Endothelial cell (in vitro differentiated cells): ENCODE measurements at regions not wholly inside any gene's neighbourhood (a gene's known extent, or its start where the extent isn't known, plus 50 kb on each side); places are given as distances from the start of the nearest gene placed in this dataset.

Experiments used
- DNase-seq: peaks from one replicate; pipeline ENCODE4 v3.0.0; 2021; ENCODE audit warnings: low spot score
- H3K27ac Mint-ChIP-seq: one replicate; pipeline ENCODE4 v1.8.0; 2021; ENCODE audit warnings: mixed read lengths, inconsistent platforms; ENCODE audit not compliant: unreplicated experiment
- H3K27me3 Mint-ChIP-seq: one replicate; pipeline ENCODE4 v1.8.0; 2021; ENCODE audit warnings: mild to moderate bottlenecking, moderate library complexity, mixed read lengths, inconsistent platforms; ENCODE audit not compliant: unreplicated experiment
- H3K36me3 Mint-ChIP-seq: one replicate; pipeline ENCODE4 v1.8.0; 2021; ENCODE audit warnings: mild to moderate bottlenecking, low read depth, mixed read lengths, inconsistent platforms; ENCODE audit not compliant: unreplicated experiment
- H3K4me1 Mint-ChIP-seq: one replicate; pipeline ENCODE4 v1.8.0; 2021; ENCODE audit warnings: mild to moderate bottlenecking, mixed read lengths, inconsistent platforms; ENCODE audit not compliant: unreplicated experiment
- H3K4me3 Mint-ChIP-seq: one replicate; pipeline ENCODE4 v1.8.0; 2021; ENCODE audit warnings: mild to moderate bottlenecking, mixed read lengths, inconsistent platforms; ENCODE audit not compliant: unreplicated experiment
- H3K9me3 Mint-ChIP-seq: one replicate; pipeline ENCODE4 v1.8.0; 2021; ENCODE audit warnings: mixed read lengths, inconsistent platforms; ENCODE audit not compliant: unreplicated experiment
- CTCF ChIP-seq: fragments of 200-600 bp; sonication (generic); IDR thresholded peaks from one replicate; pipeline ENCODE4 v1.5.0; 2021; ENCODE audit warnings: antibody characterized with exemption; ENCODE audit not compliant: unreplicated experiment

GRCh38 chr4:157423526-157424020 lies 203.0 kb downstream of the GRIA2 start:
- DNase-seq, result no peak
- Mint-ChIP-seq H3K4me1 (no peaks in the 10 kb centered on the region), H3K27ac (no peak overlapping the region), H3K27me3 (no peaks in the 10 kb centered on the region), H3K9me3 (no peaks in the 10 kb centered on the region), H3K4me3 (no peak overlapping the region), H3K36me3 (no peaks in the 10 kb centered on the region)
- TF ChIP-seq CTCF, result no peak

- TF ChIP-seq CTCF, result no peak
- Mint-ChIP-seq H3K27ac (no peak overlapping the region), H3K27me3 (no peaks in the 10 kb centered on the region), H3K36me3 (no peaks in the 10 kb centered on the region), H3K4me3 (no peak overlapping the region), H3K9me3 (no peaks in the 10 kb centered on the region), H3K4me1 (no peaks in the 10 kb centered on the region)
- DNase-seq, result no peak
These were observed 200.8 kb downstream of the GRIA2 start for GRCh38 chr4:157421365-157421764.
